ENCODE measurements at regions not wholly inside any gene's neighbourhood (a gene's known extent, or its start where the extent isn't known, plus 50 kb on each side); places are given as distances from the start of the nearest gene placed in this dataset.
A peak's percentile ranks its signal among the peaks of the same experiment; 100 is the strongest.
"Not testable (repeated sequence)": the region's sequence is repeated elsewhere in the genome, so short reads cannot be mapped to it uniquely, and the experiment has no call there.

- DNase-seq: no peak
Observed at GRCh38 chr6:94215552-94215951, 796.2 kb upstream of the EPHA7 start.

GRCh38 chr6:94213226-94213625 is 793.9 kb upstream of the EPHA7 start:
- no peak for DNase-seq

GRCh38 chr6:94196891-94197290 is 777.5 kb upstream of the EPHA7 start:
- no peak for DNase-seq

GRCh38 chr6:94190030-94190429 is 770.7 kb upstream of the EPHA7 start:
- no peak for DNase-seq

GRCh38 chr6:94184666-94185464 is 765.5 kb upstream of the EPHA7 start:
- DNase-seq: no peak

GRCh38 chr6:94177429-94177828 is 758.1 kb upstream of the EPHA7 start:
- no peak for DNase-seq

GRCh38 chr6:94175465-94175864 is 756.1 kb upstream of the EPHA7 start:
- no peak for DNase-seq

GRCh38 chr6:94163877-94164276 is 744.5 kb upstream of the EPHA7 start:
- DNase-seq: no peak

GRCh38 chr6:94150886-94151285 is 731.5 kb upstream of the EPHA7 start:
- no peak for DNase-seq

GRCh38 chr6:94144807-94145206 is 725.4 kb upstream of the EPHA7 start:
- DNase-seq: no peak

- not testable (repeated sequence) for DNase-seq
Observed at GRCh38 chr6:94137178-94137577, 717.8 kb upstream of the EPHA7 start.

GRCh38 chr6:94133106-94133505 is 713.7 kb upstream of the EPHA7 start:
- DNase-seq: no peak

GRCh38 chr6:94131271-94131670 is 711.9 kb upstream of the EPHA7 start:
- no peak for DNase-seq

GRCh38 chr6:94130478-94130877 is 711.1 kb upstream of the EPHA7 start:
- peak; percentile 41 for DNase-seq

- no peak for DNase-seq
Observed at GRCh38 chr6:94129926-94130325, 710.6 kb upstream of the EPHA7 start.

- DNase-seq: no peak
Observed at GRCh38 chr6:94127716-94128115, 708.4 kb upstream of the EPHA7 start.

GRCh38 chr6:94124333-94124732 is 705.0 kb upstream of the EPHA7 start:
- DNase-seq: no peak

GRCh38 chr6:94121094-94121493 is 701.7 kb upstream of the EPHA7 start:
- no peak for DNase-seq

- DNase-seq: no peak
Observed at GRCh38 chr6:94099072-94099471, 679.7 kb upstream of the EPHA7 start.

GRCh38 chr6:94095961-94096360 is 676.6 kb upstream of the EPHA7 start:
- no peak for DNase-seq

GRCh38 chr6:94089941-94090340 is 670.6 kb upstream of the EPHA7 start:
- no peak for DNase-seq

GRCh38 chr6:94088870-94089269 is 669.5 kb upstream of the EPHA7 start:
- DNase-seq: no peak

GRCh38 chr6:94074764-94075163 is 655.4 kb upstream of the EPHA7 start:
- no peak for DNase-seq

GRCh38 chr6:94071835-94072234 is 652.5 kb upstream of the EPHA7 start:
- no peak for DNase-seq

GRCh38 chr6:94065707-94066337 is 646.5 kb upstream of the EPHA7 start:
- no peak for DNase-seq
